ENCODE measurements at regions not wholly inside any gene's neighbourhood (a gene's known extent, or its start where the extent isn't known, plus 50 kb on each side); places are given as distances from the start of the nearest gene placed in this dataset.

DNA sequence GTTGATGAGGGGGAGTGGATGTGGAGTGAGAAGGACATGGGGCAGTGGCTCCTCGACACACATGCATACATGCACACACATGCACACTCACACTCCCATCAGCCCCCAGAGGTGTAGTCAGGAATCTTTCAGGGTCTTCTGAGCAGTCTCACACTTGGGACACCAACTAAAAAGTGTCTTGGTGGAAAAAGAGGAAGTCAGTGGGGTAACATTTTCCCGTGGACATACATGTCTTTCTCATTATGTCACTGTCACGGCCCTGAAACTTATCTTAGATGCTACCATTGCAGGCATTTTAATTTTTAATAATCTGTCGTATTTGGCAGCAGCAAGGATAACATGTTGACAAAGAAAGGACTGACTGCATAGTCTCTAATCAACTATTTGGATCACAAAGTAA is 261.1 kb downstream of the ADGRG6 start:
- no peak for TF ChIP-seq TAF1 (IDR thresholded peaks at IDR 0.05; ENCODE audit: borderline replicate concordance, low read depth, low read length)
- TF ChIP-seq POLR2AphosphoS5 (IDR thresholded peaks at IDR 0.05; ENCODE audit: low read depth, low read length) = no peak
- no peak for TF ChIP-seq POLR2A (IDR thresholded peaks at IDR 0.05; ENCODE audit: low read depth, low read length)
- DNase-seq (ENCODE audit: insufficient read length) = no peak
- no peak for FAIRE-seq

DNA sequence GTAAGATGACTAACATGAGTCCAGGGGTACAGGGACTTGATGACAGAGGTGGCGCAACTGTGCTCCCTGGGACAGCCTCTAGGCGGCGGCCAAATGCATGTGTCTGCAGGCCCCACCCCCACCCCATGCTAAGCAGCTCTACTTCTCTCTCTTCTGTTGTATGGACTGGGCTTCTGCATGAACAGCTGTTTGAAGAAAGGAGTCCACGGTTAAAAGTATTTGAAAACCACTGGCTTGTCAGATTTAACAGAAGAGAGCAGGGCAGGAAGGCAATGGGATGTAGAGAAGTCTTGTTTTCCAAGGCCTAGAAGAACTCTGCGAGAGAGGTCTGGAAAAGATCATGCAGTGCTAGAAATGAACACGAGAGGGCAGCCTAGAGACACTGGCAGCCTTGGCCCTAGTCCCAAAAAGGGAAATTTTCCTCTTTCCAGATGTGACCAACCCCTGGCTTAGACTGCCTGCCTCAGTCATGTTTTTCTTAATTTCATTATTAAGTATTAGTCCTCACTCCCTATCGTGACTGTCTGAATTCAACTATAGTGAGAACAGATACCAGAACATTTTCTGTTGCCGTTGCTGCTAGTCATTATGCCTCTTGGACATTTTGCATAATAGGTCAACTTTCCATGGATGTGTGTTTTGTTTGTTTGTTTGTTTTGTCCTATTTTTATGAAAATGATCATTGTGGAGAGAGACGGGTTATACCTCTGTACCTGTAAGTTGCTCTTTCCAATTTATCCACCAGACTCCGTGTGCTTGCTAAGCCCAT is 265.0 kb downstream of the ADGRG6 start:
- FAIRE-seq = peak; percentile 40
- TF ChIP-seq POLR2A (IDR thresholded peaks at IDR 0.05; ENCODE audit: low read depth, low read length) (no peak), TAF1 (IDR thresholded peaks at IDR 0.05; ENCODE audit: borderline replicate concordance, low read depth, low read length) (no peak), POLR2AphosphoS5 (IDR thresholded peaks at IDR 0.05; ENCODE audit: low read depth, low read length) (no peak)
- peak; percentile 23 for DNase-seq (ENCODE audit: insufficient read length)

DNA sequence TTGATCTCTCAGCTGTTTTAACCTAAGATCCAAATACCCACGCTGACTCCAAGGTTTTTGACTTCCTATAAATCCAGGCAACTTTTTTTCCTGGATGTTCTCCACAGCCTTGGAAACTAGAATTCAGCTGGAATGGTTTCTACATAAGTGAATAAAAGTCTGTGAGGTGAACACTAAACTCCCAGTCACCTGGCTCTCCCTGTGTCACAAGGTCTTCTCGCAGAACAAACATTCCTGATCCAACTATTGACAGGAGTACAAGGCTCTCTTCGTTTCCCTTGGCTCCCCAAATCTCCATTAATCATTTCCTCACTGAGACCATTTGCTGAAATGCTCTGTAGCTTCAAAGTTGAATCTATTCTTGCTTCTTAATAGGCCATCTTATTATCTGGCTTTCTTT is 265.7 kb downstream of the ADGRG6 start:
- TF ChIP-seq POLR2A (IDR thresholded peaks at IDR 0.05; ENCODE audit: low read depth, low read length) = no peak
- TF ChIP-seq POLR2AphosphoS5 (IDR thresholded peaks at IDR 0.05; ENCODE audit: low read depth, low read length) = no peak
- no peak for TF ChIP-seq TAF1 (IDR thresholded peaks at IDR 0.05; ENCODE audit: borderline replicate concordance, low read depth, low read length)
- DNase-seq (ENCODE audit: insufficient read length) (no peak), FAIRE-seq (no peak)

DNA sequence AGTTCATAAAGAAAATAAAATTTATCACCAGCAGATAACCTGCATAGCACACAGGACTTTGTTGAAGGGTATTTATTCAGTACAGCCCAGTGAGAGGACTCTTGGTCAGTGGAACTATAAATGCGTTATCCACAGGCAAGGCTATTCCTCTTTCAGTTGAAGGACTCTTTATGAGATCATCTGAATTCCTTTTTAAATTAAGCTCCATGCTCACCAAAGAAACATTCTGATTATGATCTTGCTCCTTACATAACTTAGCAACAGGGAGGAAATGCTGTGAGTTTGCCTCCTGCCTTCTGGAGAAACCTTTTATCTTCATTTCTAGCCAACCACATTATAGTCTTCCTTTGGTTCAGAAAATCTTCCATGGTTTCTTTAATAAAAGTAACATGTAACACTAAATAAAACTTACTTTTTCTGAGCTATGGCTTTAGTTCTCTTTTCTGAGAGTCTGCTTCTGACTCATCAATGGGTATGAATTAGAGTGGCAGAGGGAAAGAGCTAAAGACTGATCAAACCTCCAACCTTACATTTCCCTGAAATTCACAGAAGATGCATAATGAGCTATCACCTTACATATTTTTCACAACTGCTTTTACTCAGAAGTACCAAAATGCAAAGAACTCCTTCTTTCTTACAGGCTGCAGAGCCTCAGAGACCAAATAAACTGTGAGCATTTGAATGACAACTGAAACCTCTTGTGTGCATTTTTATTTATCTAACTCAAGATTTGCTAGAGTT is 267.2 kb downstream of the ADGRG6 start:
- FAIRE-seq = no peak
- TF ChIP-seq POLR2A (IDR thresholded peaks at IDR 0.05; ENCODE audit: low read depth, low read length) (no peak), TAF1 (IDR thresholded peaks at IDR 0.05; ENCODE audit: borderline replicate concordance, low read depth, low read length) (no peak), POLR2AphosphoS5 (IDR thresholded peaks at IDR 0.05; ENCODE audit: low read depth, low read length) (no peak)
- DNase-seq (ENCODE audit: insufficient read length) = no peak

DNA sequence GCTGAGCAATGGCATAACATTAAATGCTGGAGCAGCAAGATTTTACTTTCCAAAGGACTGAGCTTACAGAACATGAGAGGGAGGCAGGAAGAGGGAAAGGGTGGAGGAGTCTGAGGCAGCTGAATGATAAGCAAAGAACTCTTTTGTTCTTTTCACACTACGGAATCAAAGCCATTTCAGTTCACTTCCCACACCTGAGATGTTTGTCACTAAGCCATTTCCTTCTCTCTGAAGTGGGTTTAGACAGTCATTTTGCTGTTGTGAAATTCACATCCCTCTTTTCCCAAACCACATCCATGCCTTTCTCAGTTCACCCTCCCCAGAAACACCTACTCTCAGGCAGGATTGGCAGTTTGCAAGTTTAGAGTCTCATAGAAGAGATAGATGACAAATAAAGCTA is 267.9 kb downstream of the ADGRG6 start:
- TF ChIP-seq POLR2AphosphoS5 (IDR thresholded peaks at IDR 0.05; ENCODE audit: low read depth, low read length) (no peak), TAF1 (IDR thresholded peaks at IDR 0.05; ENCODE audit: borderline replicate concordance, low read depth, low read length) (no peak), POLR2A (IDR thresholded peaks at IDR 0.05; ENCODE audit: low read depth, low read length) (no peak)
- no peak for DNase-seq (ENCODE audit: insufficient read length)
- no peak for FAIRE-seq

DNA sequence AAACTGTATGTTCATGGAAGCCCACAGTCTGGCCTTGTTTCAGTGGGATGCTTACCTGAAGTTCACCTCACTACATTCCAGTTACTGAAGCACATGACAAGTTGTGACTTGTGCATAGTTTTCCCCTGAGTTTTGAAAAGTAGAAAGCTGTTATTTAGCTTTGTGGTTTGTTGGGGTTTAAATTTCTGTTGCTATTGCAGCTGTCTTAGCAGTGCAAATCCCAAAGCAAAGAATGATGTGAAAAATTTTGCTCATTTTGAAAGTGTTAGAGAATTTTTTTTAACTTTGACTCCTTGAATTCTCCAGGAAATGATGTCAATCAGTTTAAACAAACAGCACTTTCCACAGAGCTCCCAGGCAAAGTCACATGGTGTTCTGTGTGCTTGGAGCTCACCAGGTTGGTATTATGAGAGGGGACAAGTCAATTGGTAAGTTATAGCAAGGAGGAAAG is 268.4 kb downstream of the ADGRG6 start:
- no peak for TF ChIP-seq TAF1 (IDR thresholded peaks at IDR 0.05; ENCODE audit: borderline replicate concordance, low read depth, low read length)
- no peak for TF ChIP-seq POLR2AphosphoS5 (IDR thresholded peaks at IDR 0.05; ENCODE audit: low read depth, low read length)
- no peak for TF ChIP-seq POLR2A (IDR thresholded peaks at IDR 0.05; ENCODE audit: low read depth, low read length)
- FAIRE-seq (no peak), DNase-seq (ENCODE audit: insufficient read length) (no peak)

DNA sequence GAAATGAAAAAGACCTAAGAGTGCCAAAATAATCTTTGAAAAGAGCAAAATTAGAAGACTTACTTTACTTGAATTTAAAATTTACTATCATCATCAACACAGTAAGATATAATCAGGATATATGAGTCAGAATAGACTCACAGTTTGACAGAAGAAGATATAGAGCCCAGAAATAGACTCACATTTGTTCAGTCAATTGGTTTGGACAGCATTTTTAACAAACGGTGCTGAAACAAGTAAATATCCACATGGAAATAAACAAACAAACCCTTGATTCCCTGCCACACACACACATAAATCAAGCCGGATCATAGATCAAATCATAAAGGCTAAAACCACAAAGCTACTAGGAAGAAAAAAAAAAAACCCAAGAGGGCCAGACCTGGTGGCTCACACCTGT is 291.1 kb downstream of the ADGRG6 start:
- DNase-seq (ENCODE audit: insufficient read length) = no peak
- TF ChIP-seq POLR2AphosphoS5 (IDR thresholded peaks at IDR 0.05; ENCODE audit: low read depth, low read length) (no peak), TAF1 (IDR thresholded peaks at IDR 0.05; ENCODE audit: borderline replicate concordance, low read depth, low read length) (no peak), POLR2A (IDR thresholded peaks at IDR 0.05; ENCODE audit: low read depth, low read length) (no peak)
- no peak for FAIRE-seq

DNA sequence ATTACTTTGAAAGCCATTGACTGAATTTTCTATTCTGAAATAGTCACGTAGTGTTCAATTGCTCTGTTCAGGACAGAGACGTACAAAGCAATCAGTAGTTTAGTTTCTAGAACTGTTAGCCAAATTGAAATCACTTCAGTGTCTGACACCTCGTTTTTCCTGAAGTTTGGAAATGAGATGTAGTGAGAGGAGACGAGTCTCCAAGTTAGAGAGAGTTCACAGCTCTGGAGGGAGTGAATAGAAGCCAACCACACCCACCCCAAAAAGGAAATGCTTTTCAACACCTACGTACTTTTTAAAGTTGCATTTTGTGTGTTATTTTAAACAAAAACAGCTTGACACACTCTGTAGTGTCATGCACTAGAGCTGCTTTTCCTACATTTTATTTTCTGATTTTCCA is 296.0 kb downstream of the ADGRG6 start:
- no peak for DNase-seq (ENCODE audit: insufficient read length)
- no peak for FAIRE-seq
- TF ChIP-seq POLR2A (IDR thresholded peaks at IDR 0.05; ENCODE audit: low read depth, low read length) = no peak
- no peak for TF ChIP-seq POLR2AphosphoS5 (IDR thresholded peaks at IDR 0.05; ENCODE audit: low read depth, low read length)
- TF ChIP-seq TAF1 (IDR thresholded peaks at IDR 0.05; ENCODE audit: borderline replicate concordance, low read depth, low read length) = no peak

DNA sequence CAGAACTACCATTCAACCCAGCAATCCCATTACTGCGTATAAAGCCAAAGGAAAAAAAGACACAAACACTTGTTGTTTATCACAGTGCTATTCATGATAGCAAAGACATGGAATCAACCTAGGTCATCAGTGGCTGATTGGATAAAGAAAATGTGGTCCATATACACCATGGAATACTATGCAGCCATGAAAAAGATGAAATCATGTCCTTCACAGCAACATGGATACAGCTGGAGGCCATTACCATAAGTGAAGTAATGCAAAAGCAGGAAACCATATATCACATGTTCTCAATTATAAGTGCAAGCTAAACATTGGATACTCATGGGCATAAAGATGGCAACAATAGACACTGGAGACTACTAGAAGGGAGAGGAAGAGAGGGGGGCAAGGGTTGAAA is 299.6 kb downstream of the ADGRG6 start:
- TF ChIP-seq POLR2AphosphoS5 (IDR thresholded peaks at IDR 0.05; ENCODE audit: low read depth, low read length) (no peak), TAF1 (IDR thresholded peaks at IDR 0.05; ENCODE audit: borderline replicate concordance, low read depth, low read length) (no peak), POLR2A (IDR thresholded peaks at IDR 0.05; ENCODE audit: low read depth, low read length) (no peak)

DNA sequence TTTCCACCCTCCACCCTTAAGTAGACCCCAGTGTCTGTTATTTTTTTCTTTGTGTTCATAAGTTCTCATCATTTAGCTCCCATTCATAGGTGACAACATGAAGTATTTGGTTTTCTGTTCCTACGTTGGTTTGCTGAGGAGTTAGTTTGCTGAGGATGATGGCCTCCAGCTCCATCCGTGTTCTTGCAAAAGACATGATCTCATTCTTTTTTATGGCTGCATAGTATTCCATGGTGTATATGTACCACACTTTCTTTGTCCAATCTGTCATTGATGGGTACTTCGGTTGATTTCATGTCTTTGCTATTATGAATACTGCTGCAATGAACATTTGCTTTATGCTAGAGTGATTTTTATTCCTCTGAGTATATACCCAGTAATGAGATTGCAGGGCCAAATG is 301.2 kb downstream of the ADGRG6 start:
- DNase-seq (ENCODE audit: insufficient read length) = no peak
- no peak for FAIRE-seq
- TF ChIP-seq TAF1 (IDR thresholded peaks at IDR 0.05; ENCODE audit: borderline replicate concordance, low read depth, low read length) (no peak), POLR2A (IDR thresholded peaks at IDR 0.05; ENCODE audit: low read depth, low read length) (no peak), POLR2AphosphoS5 (IDR thresholded peaks at IDR 0.05; ENCODE audit: low read depth, low read length) (no peak)

More for the DNA sequence above, 299.6 kb downstream of the ADGRG6 start:
- FAIRE-seq (no peak), DNase-seq (ENCODE audit: insufficient read length) (no peak)

DNA sequence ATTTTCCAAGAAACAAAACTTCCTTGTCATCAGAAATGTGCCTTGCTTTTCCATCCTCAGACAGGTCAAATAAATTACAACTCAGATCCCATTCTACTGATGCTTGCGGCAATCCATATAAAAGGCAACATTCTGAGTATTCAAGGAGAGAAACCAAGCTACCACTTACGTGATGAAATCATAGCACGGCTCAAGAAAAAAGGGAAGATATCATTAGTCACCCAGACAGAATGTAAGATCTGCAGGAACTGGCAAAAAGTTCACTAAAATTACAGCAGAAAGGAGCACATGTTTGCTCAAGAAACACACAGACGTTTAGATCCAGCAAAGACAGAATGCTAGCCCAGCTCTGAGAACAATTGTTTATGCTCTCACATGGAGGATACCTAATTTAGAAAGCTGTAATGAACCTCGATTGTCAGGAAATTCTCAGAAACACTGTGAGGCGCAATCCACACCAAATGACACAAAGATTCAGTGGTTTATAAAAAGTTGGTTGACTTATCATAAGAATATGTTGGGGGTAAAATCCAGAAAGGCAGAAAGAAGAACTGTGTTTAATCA is 304.2 kb downstream of the ADGRG6 start:
- FAIRE-seq (no peak), DNase-seq (ENCODE audit: insufficient read length) (no peak)
- no peak for TF ChIP-seq TAF1 (IDR thresholded peaks at IDR 0.05; ENCODE audit: borderline replicate concordance, low read depth, low read length)
- no peak for TF ChIP-seq POLR2AphosphoS5 (IDR thresholded peaks at IDR 0.05; ENCODE audit: low read depth, low read length)
- TF ChIP-seq POLR2A (IDR thresholded peaks at IDR 0.05; ENCODE audit: low read depth, low read length) = no peak
